OCI-LY3 (cell line): ENCODE measurements at regions not wholly inside any gene's neighbourhood (a gene's known extent, or its start where the extent isn't known, plus 50 kb on each side); places are given as distances from the start of the nearest gene placed in this dataset.

Experiments
- H2AFZ ChIP-seq: fragments of 200-600, 300-600 bp; shearing (Covaris generic); 2 replicates; pipeline ENCODE4 v1.6.0; 2014; ENCODE audit warnings: antibody characterized with exemption, low read depth, low read length
- H3K27ac ChIP-seq: fragments of 200-600, 300-600 bp; sonication (generic); 2 replicates; pipeline ENCODE4 v1.5.1; 2014; ENCODE audit warnings: mild to moderate bottlenecking, low read length, moderate library complexity, mixed read lengths
- H3K27me3 ChIP-seq: fragments of 200-600, 300-600 bp; sonication (generic); 2 replicates; pipeline ENCODE4 v1.6.1; 2014; ENCODE audit warnings: low read depth, low read length, mixed read lengths
- H3K36me3 ChIP-seq: fragments of 200-600, 300-600 bp; sonication (generic); replicated peaks from 2 replicates; pipeline ENCODE3; 2014; ENCODE audit warnings: low read depth, low read length, mixed read lengths
- H3K4me1 ChIP-seq: fragments of 300-600, 200-600 bp; sonication (generic); 2 replicates; pipeline ENCODE4 v1.6.1; 2014; ENCODE audit warnings: low read length, mixed read lengths
- H3K4me2 ChIP-seq: fragments of 200-600, 300-600 bp; sonication (generic); 2 replicates; pipeline ENCODE4 v1.6.1; 2014; ENCODE audit warnings: low read length, mixed read lengths
- H3K4me3 ChIP-seq: fragments of 300-600, 200-600 bp; sonication (generic); 2 replicates; pipeline ENCODE4 v1.5.1; 2014; ENCODE audit warnings: antibody characterized with exemption, mild to moderate bottlenecking, low read length, moderate library complexity
- H3K79me2 ChIP-seq: fragments of 300-600, 200-600 bp; shearing (Covaris generic); 2 replicates; pipeline ENCODE4 v1.6.1; 2014; ENCODE audit warnings: mild to moderate bottlenecking, low read length, mixed read lengths
- H3K9ac ChIP-seq: fragments of 300-600, 200-600 bp; shearing (Covaris generic); 2 replicates; pipeline ENCODE4 v1.6.0; 2014; ENCODE audit warnings: mild to moderate bottlenecking, low read length, moderate library complexity
- H3K9me3 ChIP-seq: fragments of 200-600, 300-600 bp; shearing (Covaris generic); 2 replicates; pipeline ENCODE4 v1.6.1; 2014; ENCODE audit warnings: low read length, mixed read lengths; ENCODE audit not compliant: insufficient read depth
- H4K20me1 ChIP-seq: fragments of 200-600, 300-600 bp; sonication (generic); 2 replicates; pipeline ENCODE4 v1.6.1; 2016; ENCODE audit warnings: low read length, mixed read lengths; ENCODE audit not compliant: insufficient read depth
- EZH2phosphoT487 ChIP-seq: fragments of 200-600 bp; shearing (Covaris generic); IDR thresholded peaks from 2 replicates; pipeline ENCODE4 v1.6.1; 2018; ENCODE audit warnings: antibody characterized with exemption, mixed run types, low read depth
- TF ChIP-seq, protein P1 (sequence below): fragments of 200-600, 300-600 bp; sonication (generic); IDR thresholded peaks from 2 replicates; pipeline ENCODE4 v1.5.1; 2014; ENCODE audit warnings: antibody characterized with exemption, low read length, low read depth

DNA sequence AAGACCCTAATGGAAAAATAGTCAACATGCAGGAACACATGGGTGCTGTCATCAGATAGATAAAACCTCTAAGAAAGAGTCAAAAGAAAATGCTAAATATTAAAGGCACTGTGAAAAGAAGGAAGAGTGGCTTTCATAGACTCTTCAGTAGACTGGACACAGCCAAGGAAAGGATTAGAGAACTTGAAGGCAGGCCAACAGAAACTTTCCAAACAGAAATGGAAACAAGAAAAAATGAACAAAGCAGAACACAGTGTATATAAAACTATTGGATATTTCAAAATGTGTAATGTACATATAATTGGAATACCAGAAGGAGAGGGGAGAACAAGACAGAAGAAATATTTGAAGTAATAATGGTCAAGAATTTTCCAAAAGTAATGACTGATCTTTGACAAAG lies 431.9 kb downstream of the MATN1 start:
- no peaks in the 10 kb centered on the region for H3K36me3 ChIP-seq
- no peaks in the 10 kb centered on the region for H4K20me1 ChIP-seq
- H2AFZ ChIP-seq, result no peak overlapping the region
- TF ChIP-seq, protein P1, sequence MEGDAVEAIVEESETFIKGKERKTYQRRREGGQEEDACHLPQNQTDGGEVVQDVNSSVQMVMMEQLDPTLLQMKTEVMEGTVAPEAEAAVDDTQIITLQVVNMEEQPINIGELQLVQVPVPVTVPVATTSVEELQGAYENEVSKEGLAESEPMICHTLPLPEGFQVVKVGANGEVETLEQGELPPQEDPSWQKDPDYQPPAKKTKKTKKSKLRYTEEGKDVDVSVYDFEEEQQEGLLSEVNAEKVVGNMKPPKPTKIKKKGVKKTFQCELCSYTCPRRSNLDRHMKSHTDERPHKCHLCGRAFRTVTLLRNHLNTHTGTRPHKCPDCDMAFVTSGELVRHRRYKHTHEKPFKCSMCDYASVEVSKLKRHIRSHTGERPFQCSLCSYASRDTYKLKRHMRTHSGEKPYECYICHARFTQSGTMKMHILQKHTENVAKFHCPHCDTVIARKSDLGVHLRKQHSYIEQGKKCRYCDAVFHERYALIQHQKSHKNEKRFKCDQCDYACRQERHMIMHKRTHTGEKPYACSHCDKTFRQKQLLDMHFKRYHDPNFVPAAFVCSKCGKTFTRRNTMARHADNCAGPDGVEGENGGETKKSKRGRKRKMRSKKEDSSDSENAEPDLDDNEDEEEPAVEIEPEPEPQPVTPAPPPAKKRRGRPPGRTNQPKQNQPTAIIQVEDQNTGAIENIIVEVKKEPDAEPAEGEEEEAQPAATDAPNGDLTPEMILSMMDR, result no peak
- no peak for TF ChIP-seq EZH2phosphoT487
- H3K9ac ChIP-seq, result no peak overlapping the region
- H3K9me3 ChIP-seq, result no peaks in the 10 kb centered on the region
- H3K79me2 ChIP-seq, result no peaks in the 10 kb centered on the region
- no peak overlapping the region for H3K27ac ChIP-seq
- H3K27me3 ChIP-seq, result peaks cover 13% of the 10 kb centered on the region; the same call in 1 of the 2 replicates
- no peak overlapping the region for H3K4me3 ChIP-seq
- no peaks in the 10 kb centered on the region for H3K4me1 ChIP-seq
- H3K4me2 ChIP-seq, result no peak overlapping the region

DNA sequence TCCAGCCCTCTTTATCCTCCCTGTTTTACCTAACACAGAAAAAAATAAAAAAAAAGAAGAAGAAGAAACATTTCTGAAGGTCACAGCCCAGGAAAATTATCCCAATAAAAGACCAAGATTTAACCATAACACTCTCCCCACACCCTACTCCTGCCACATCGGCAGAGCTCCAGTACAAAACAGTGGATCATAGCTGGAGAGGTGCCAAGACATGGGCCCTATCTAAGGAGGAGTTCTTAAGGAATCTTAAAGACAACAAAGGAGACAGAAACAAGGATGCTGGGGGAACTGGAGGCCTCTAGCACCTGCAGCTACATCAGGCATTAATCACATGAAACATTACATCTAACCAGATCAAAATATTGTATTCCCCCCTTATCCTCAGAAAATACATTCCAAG lies 432.8 kb downstream of the MATN1 start:
- Histone ChIP-seq H3K4me2 (no peak overlapping the region), H4K20me1 (no peaks in the 10 kb centered on the region), H3K4me3 (no peak overlapping the region), H3K36me3 (no peaks in the 10 kb centered on the region), H2AFZ (no peak overlapping the region), H3K9ac (no peak overlapping the region), H3K4me1 (no peaks in the 10 kb centered on the region), H3K27ac (no peak overlapping the region), H3K27me3 (peaks cover 13% of the 10 kb centered on the region; the same call in 1 of the 2 replicates), H3K9me3 (no peaks in the 10 kb centered on the region), H3K79me2 (no peaks in the 10 kb centered on the region)
- no peak for TF ChIP-seq EZH2phosphoT487
- TF ChIP-seq, protein P1, result no peak

DNA sequence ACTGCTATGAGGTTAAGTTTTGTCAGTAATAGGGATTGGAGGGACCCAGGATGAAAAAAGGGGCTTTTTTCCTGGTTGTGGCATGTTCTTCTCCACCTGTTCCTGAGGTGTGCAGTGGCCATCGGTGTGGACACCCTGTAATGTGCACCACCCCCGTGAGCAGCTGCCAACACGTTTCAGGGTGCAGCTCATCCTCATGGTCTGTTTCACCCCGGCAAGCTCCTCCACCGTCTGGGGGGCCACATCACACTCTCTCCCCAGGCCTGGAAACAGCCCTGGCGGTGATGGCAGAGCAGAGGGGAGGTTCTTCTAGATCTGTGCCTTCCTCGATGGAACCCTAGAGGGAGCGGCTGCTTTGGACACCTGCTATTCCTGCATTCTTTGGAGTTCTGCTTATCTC lies 435.4 kb downstream of the MATN1 start:
- H3K4me3 ChIP-seq, result no peak overlapping the region
- H4K20me1 ChIP-seq, result no peaks in the 10 kb centered on the region
- no peak overlapping the region for H2AFZ ChIP-seq
- TF ChIP-seq EZH2phosphoT487, result no peak
- TF ChIP-seq, protein P1, result no peak
- H3K79me2 ChIP-seq, result no peaks in the 10 kb centered on the region
- no peak overlapping the region for H3K4me2 ChIP-seq
- no peak overlapping the region for H3K9ac ChIP-seq
- no peaks in the 10 kb centered on the region for H3K9me3 ChIP-seq
- H3K27ac ChIP-seq, result no peak overlapping the region
- H3K27me3 ChIP-seq, result peaks cover 13% of the 10 kb centered on the region; the same call in 1 of the 2 replicates
- H3K4me1 ChIP-seq, result no peaks in the 10 kb centered on the region
- H3K36me3 ChIP-seq, result no peaks in the 10 kb centered on the region

DNA sequence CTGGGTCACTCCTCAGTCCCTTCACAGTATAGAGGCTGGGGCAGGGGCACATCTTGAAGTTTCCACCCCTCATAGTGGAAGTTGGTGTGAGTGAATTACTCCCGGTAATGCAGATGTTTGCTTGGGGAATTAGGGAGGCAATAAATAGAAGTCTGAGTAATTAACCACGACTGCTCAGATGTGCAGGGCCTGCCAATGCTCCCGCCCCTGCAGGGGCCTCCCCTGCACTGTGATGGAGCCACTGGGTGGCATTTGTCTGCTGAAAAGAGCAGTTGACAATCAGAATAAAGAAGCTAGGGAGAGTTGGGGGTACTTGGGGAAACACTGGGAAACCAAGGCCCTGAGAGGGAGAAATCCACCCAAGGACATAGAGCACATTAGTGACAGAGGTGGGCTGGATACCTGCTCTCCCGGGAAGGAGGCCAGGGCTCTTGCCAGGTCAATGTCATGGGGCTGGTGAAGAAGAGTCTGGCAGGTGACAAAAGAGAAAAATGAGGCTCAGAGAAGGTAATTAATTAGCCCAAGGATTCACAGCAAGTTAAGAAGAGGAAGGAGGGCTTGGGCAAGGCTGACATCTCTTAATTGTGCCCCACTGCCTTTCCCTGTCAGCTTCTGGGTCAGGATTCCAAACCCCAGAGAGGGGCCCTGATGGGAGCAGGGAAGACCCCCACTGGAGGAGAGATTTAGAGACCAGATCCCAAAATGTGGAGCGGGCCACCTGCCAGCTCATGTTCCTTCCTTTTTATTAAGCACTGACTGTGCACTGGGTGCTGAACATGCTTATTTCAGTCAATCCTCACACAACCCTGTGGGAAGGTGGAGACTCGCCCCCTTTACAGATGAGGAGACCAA lies 436.2 kb downstream of the MATN1 start:
- H3K9ac ChIP-seq, result no peak overlapping the region
- H2AFZ ChIP-seq, result no peak overlapping the region
- H3K4me2 ChIP-seq, result no peak overlapping the region
- no peaks in the 10 kb centered on the region for H3K79me2 ChIP-seq
- no peaks in the 10 kb centered on the region for H4K20me1 ChIP-seq
- no peaks in the 10 kb centered on the region for H3K4me1 ChIP-seq
- H3K27ac ChIP-seq, result no peak overlapping the region
- H3K27me3 ChIP-seq, result peaks cover 7% of the 10 kb centered on the region; the same call in 1 of the 2 replicates
- H3K9me3 ChIP-seq, result no peaks in the 10 kb centered on the region
- H3K36me3 ChIP-seq, result no peaks in the 10 kb centered on the region
- H3K4me3 ChIP-seq, result no peak overlapping the region
- TF ChIP-seq, protein P1, result no peak
- TF ChIP-seq EZH2phosphoT487, result no peak
